ENCODE measurements at regions not wholly inside any gene's neighbourhood (a gene's known extent, or its start where the extent isn't known, plus 50 kb on each side); places are given as distances from the start of the nearest gene placed in this dataset.

DNA sequence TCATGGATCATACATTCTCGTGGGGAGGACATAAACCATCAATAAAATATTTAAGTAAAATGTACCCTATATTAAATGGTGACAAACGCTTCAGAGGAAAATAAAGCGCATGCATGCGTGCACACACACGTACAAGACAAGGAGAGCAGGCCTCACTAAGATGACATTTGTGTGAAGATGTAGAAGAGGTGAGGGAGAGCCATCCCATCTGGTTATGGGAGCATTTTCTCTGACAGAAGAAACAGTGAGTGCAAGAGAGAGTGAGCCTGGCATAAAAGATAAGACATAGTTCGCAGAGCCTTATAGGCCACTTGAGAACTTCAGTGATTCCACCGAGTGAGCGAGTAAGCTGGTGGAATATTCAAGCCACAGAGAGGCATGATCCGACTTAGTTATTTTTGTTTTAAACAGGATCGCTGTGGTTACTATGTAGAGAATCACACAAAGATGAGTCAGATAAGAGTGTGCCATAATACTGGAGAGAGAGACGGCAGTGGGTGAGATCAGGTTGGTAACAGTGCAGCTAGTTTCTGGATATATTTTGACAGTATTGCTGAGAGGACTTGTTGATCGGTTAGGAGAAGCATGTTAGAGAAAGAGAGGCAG is 624.2 kb downstream of the PLPP3 start:
- no peak overlapping the region for H3K4me3 ChIP-seq (ENCODE audit: low read depth, low read length)
- no peak for DNase-seq (ENCODE audit: low read depth)
- in situ Hi-C loops (cut with HindIII; ENCODE audit: low sequenced_read_pairs) = no loop called here
- TF ChIP-seq CTCF (IDR thresholded peaks at IDR 0.05; ENCODE audit: low read depth, low read length, missing control alignments) = no peak

DNA sequence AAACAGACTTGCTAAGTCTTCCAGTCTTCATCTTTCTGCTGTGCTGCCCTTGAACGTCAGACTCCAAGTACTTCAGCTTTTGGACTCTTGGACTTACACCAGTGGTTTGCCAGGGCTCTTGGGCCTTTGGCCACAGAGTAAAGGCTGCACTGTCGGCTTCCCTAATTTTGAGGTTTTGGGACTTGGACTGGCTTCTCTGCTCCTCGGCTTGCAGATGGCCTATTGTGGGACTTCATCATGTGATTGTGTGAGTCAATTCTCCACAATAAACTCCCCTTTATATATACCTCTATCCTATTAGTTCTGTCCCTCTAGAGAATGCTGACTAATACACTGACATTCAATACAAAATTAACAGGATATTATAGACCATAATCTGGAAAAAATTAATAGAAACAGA is 628.1 kb downstream of the PLPP3 start:
- in situ Hi-C loops (cut with HindIII; ENCODE audit: low sequenced_read_pairs) = no loop called here
- no peak overlapping the region for H3K4me3 ChIP-seq (ENCODE audit: low read depth, low read length)
- TF ChIP-seq CTCF (IDR thresholded peaks at IDR 0.05; ENCODE audit: low read depth, low read length, missing control alignments) = no peak
- DNase-seq (ENCODE audit: low read depth) = no peak

DNA sequence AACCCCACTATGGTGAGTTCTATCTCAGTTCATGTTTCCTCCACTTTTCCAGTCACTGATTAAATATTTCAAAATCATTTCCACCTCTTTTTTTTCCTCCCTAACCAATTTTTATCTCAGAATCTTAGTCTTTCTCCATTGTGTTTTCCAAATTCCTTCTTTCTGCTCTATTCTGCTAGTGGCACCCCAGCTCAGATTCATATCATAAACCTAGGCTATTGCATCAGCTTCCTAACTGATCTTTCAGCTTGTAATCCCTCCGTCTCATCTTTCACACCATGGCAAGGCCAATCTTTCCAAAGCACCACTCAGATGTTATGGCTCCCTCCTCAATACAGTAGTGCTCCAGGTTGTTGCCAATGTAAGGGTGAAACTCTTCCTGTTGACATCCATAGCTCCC is 631.9 kb downstream of the PLPP3 start:
- H3K4me3 ChIP-seq (ENCODE audit: low read depth, low read length) = no peak overlapping the region
- TF ChIP-seq CTCF (IDR thresholded peaks at IDR 0.05; ENCODE audit: low read depth, low read length, missing control alignments) = no peak
- DNase-seq (ENCODE audit: low read depth) = no peak
- in situ Hi-C loops (cut with HindIII; ENCODE audit: low sequenced_read_pairs) = no loop called here

DNA sequence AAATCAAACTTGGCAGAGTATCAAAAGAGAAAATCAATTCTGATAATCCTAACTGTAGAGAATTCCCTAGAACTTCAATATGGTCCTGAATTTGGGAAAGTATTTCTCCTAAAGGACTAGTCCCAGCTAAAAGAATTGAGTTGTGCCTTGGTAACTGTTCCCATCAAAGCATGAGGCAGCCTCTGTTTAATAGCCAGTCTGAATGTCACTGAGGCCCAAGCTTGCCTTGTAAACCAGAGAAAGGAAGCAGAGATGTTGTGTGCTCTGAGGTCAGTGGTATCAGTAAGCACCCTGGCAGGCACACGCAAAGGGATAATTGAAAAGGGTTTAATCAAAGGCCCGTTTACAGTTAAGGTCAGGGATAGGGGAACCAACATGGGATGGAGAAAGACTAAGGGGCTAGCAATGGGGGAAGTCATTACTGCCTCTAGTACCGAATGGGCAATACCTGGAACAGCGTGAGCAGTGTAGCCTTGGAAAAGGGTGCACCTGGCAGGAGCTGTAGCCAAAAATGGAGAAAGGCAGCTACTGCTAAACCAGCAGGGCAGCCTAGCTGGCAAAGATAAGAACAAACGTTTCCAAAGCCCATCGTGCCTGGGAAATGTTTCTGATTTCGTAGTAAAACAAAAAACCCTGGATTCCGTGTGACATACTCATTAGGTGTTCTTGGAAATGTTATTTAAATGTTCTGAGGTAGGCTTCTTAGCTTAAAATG is 635.5 kb downstream of the PLPP3 start:
- TF ChIP-seq CTCF (IDR thresholded peaks at IDR 0.05; ENCODE audit: low read depth, low read length, missing control alignments) = no peak
- in situ Hi-C loops (cut with HindIII; ENCODE audit: low sequenced_read_pairs) = no loop called here
- no peak overlapping the region for H3K4me3 ChIP-seq (ENCODE audit: low read depth, low read length)
- DNase-seq (ENCODE audit: low read depth) = no peak

- TF ChIP-seq CTCF (IDR thresholded peaks at IDR 0.05; ENCODE audit: low read depth, low read length, missing control alignments) = no peak
- H3K4me3 ChIP-seq (ENCODE audit: low read depth, low read length) = no peak overlapping the region
- in situ Hi-C loops (cut with HindIII; ENCODE audit: low sequenced_read_pairs) = no loop called here
- no peak for DNase-seq (ENCODE audit: low read depth)
Observed at GRCh38 chr1:55943012-55943411, 636.4 kb downstream of the PLPP3 start.

DNA sequence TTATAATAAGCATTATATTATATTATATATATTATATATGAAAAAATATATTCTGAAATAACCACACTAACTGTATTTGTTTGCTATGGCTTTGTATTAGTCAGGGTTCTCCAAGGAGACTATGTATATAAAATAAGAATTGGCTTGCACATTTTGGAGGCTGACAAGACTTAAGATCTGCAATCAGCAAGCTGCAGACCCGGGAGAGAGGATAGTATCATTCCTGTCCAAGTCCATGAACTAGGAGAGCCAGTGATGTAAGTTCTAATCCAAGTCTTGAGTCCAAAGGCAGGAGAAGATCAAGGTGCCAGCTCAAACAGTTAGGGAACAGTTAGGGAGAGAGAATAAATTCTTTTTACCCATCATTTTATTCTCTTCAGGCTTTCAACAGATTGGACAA is 639.5 kb downstream of the PLPP3 start:
- in situ Hi-C loops (cut with HindIII; ENCODE audit: low sequenced_read_pairs) = no loop called here
- no peak overlapping the region for H3K4me3 ChIP-seq (ENCODE audit: low read depth, low read length)
- no peak for TF ChIP-seq CTCF (IDR thresholded peaks at IDR 0.05; ENCODE audit: low read depth, low read length, missing control alignments)
- no peak for DNase-seq (ENCODE audit: low read depth)

Measured in astrocyte of the cerebellum (primary cell).